H9 (cell line): ENCODE measurements at regions not wholly inside any gene's neighbourhood (a gene's known extent, or its start where the extent isn't known, plus 50 kb on each side); places are given as distances from the start of the nearest gene placed in this dataset.
A peak's percentile ranks its signal among the peaks of the same experiment; 100 is the strongest.

ENCODE experiments used
- DNase-seq: peaks from one replicate; pipeline ENCODE4 v3.0.0-alpha.2; 2017
- H2AFZ ChIP-seq: one replicate; pipeline ENCODE4 v1.6.1; 2013; ENCODE audit warnings: mild to moderate bottlenecking, low read length, control low read depth, moderate library complexity
- H2AK5ac ChIP-seq: 2 replicates; pipeline ENCODE4 v1.6.1; 2013; ENCODE audit warnings: low read length, control low read depth, mixed read lengths; ENCODE audit not compliant: insufficient read length
- H2BK120ac ChIP-seq: one replicate; pipeline ENCODE4 v1.6.1; 2013; ENCODE audit warnings: low read depth, mild to moderate bottlenecking, low read length, control low read depth, inconsistent platforms; ENCODE audit not compliant: poor library complexity, severe bottlenecking
- H2BK12ac ChIP-seq: 2 replicates; pipeline ENCODE4 v1.6.1; 2013; ENCODE audit warnings: low read length, control low read depth, mixed read lengths, low read depth; ENCODE audit not compliant: insufficient read length
- H2BK15ac ChIP-seq: 2 replicates; pipeline ENCODE4 v1.6.1; 2013; ENCODE audit warnings: low read depth, low read length, control low read depth
- H2BK20ac ChIP-seq: one replicate; pipeline ENCODE4 v1.6.1; 2013; ENCODE audit warnings: low read depth, mild to moderate bottlenecking, low read length, control low read depth, inconsistent platforms; ENCODE audit not compliant: poor library complexity, severe bottlenecking
- H2BK5ac ChIP-seq: 2 replicates; pipeline ENCODE4 v1.6.1; 2013; ENCODE audit warnings: low read length, control low read depth, mixed read lengths; ENCODE audit not compliant: insufficient read length
- H3K14ac ChIP-seq: 2 replicates; pipeline ENCODE4 v1.6.1; 2013; ENCODE audit warnings: low read length, control low read depth; ENCODE audit not compliant: insufficient read depth
- H3K18ac ChIP-seq: 2 replicates; pipeline ENCODE4 v1.6.1; 2013; ENCODE audit warnings: low read depth, mild to moderate bottlenecking, mixed read lengths, low read length, control low read depth; ENCODE audit not compliant: insufficient read length
- H3K23ac ChIP-seq: 2 replicates; pipeline ENCODE4 v1.6.1; 2013; ENCODE audit warnings: low read length, control low read depth, mixed read lengths, low read depth; ENCODE audit not compliant: insufficient read length
- H3K23me2 ChIP-seq: 2 replicates; pipeline ENCODE4 v1.6.1; 2013; ENCODE audit warnings: low read depth, mild to moderate bottlenecking, mixed read lengths, low read length, control low read depth; ENCODE audit not compliant: insufficient read length, poor library complexity, severe bottlenecking
- H3K27ac ChIP-seq: 2 replicates; pipeline ENCODE4 v1.5.1; 2013; ENCODE audit warnings: low read length, control low read depth, mixed read lengths, low read depth; ENCODE audit not compliant: insufficient read length
- H3K27me3 ChIP-seq: 2 replicates; pipeline ENCODE4 v1.6.1; 2013; ENCODE audit warnings: low read length, control low read depth, inconsistent platforms; ENCODE audit not compliant: insufficient read depth
- H3K4ac ChIP-seq: 2 replicates; pipeline ENCODE4 v1.6.1; 2013; ENCODE audit warnings: low read depth, mild to moderate bottlenecking, control low read depth, inconsistent platforms, low read length, moderate library complexity
- H3K4me1 ChIP-seq: 2 replicates; pipeline ENCODE4 v1.6.1; 2013; ENCODE audit warnings: low read length, control low read depth, inconsistent platforms; ENCODE audit not compliant: insufficient read depth
- H3K4me2 ChIP-seq: 2 replicates; pipeline ENCODE4 v1.6.1; 2013; ENCODE audit warnings: low read length, control low read depth, mixed read lengths; ENCODE audit not compliant: insufficient read length, insufficient read depth
- H3K56ac ChIP-seq: 2 replicates; pipeline ENCODE4 v1.6.1; 2013; ENCODE audit warnings: low read depth, mild to moderate bottlenecking, mixed read lengths, low read length, control low read depth; ENCODE audit not compliant: insufficient read length
- H3K79me1 ChIP-seq: 2 replicates; pipeline ENCODE4 v1.6.1; 2013; ENCODE audit warnings: low read depth, mild to moderate bottlenecking, moderate library complexity, low read length, control low read depth, inconsistent platforms; ENCODE audit not compliant: insufficient read depth, poor library complexity, severe bottlenecking
- H3K79me2 ChIP-seq: 2 replicates; pipeline ENCODE4 v1.6.1; 2013; ENCODE audit warnings: low read length, control low read depth, inconsistent platforms; ENCODE audit not compliant: insufficient read depth
- H3K9ac ChIP-seq: 2 replicates; pipeline ENCODE4 v1.6.1; 2013; ENCODE audit warnings: low read length, control low read depth, mixed read lengths; ENCODE audit not compliant: insufficient read length; ENCODE audit errors: extremely low read depth
- H3K9me3 ChIP-seq: one replicate; pipeline ENCODE4 v1.6.1; 2013; ENCODE audit warnings: low read depth, low read length, inconsistent platforms; ENCODE audit not compliant: control insufficient read depth
- H3T11ph ChIP-seq: one replicate; pipeline ENCODE4 v1.6.1; 2013; ENCODE audit warnings: mild to moderate bottlenecking, low read length, control low read depth, inconsistent platforms
- H4K20me1 ChIP-seq: one replicate; pipeline ENCODE4 v1.6.1; 2013; ENCODE audit not compliant: control insufficient read depth, insufficient read length, insufficient read depth
- H4K5ac ChIP-seq: 2 replicates; pipeline ENCODE4 v1.6.1; 2013; ENCODE audit warnings: low read depth, mild to moderate bottlenecking, mixed read lengths, low read length, control low read depth; ENCODE audit not compliant: insufficient read length
- H4K8ac ChIP-seq: replicated peaks from 2 replicates; pipeline ENCODE4 v1.6.1; 2013; ENCODE audit warnings: low read length, control low read depth, mixed read lengths, low read depth; ENCODE audit not compliant: insufficient read length
- H4K91ac ChIP-seq: 2 replicates; pipeline ENCODE4 v1.6.1; 2013; ENCODE audit warnings: low read depth, mild to moderate bottlenecking, moderate library complexity, mixed read lengths, low read length, control low read depth; ENCODE audit not compliant: insufficient read length
- H3K27ac Mint-ChIP-seq, 3 experiments: 2 replicates in 2 of 3; 3 replicates in 1 of 3; pipeline ENCODE4 v1.8.0; 2020 to 2021; ENCODE audit warnings: mixed read lengths in 3 of 3, mild to moderate bottlenecking in 1 of 3, moderate library complexity in 1 of 3
- H3K27me3 Mint-ChIP-seq: 2 replicates; pipeline ENCODE4 v1.8.0; 2021; ENCODE audit warnings: low read depth, mild to moderate bottlenecking, moderate library complexity, mixed read lengths
- H3K36me3 Mint-ChIP-seq, 3 experiments: 2 replicates in 2 of 3; 3 replicates in 1 of 3; pipeline ENCODE4 v1.8.0; 2020 to 2021; ENCODE audit warnings: low read depth in 3 of 3, mixed read lengths in 3 of 3; ENCODE audit not compliant: insufficient read depth in 1 of 3
- H3K4me1 Mint-ChIP-seq, 2 experiments: 2 replicates each; pipeline ENCODE4 v1.8.0; 2020; ENCODE audit warnings: mixed read lengths in 2 of 2
- H3K4me3 Mint-ChIP-seq, 2 experiments: 2 replicates in 1 of 2; 3 replicates in 1 of 2; pipeline ENCODE4 v1.8.0; 2020 to 2021; ENCODE audit warnings: mild to moderate bottlenecking in 2 of 2, mixed read lengths in 2 of 2, moderate library complexity in 1 of 2
- H3K9me3 Mint-ChIP-seq, 2 experiments: 2 replicates in 1 of 2; 3 replicates in 1 of 2; pipeline ENCODE4 v1.8.0; 2020; ENCODE audit warnings: mild to moderate bottlenecking in 2 of 2, mixed read lengths in 2 of 2, moderate library complexity in 1 of 2
- TF ChIP-seq, protein P1 (sequence below): fragments of 200-600 bp; sonication (generic); conservative IDR thresholded peaks from 3 replicates; pipeline ENCODE4 v1.8.0; 2021; ENCODE audit warnings: antibody characterized with exemption, mild to moderate bottlenecking

DNA sequence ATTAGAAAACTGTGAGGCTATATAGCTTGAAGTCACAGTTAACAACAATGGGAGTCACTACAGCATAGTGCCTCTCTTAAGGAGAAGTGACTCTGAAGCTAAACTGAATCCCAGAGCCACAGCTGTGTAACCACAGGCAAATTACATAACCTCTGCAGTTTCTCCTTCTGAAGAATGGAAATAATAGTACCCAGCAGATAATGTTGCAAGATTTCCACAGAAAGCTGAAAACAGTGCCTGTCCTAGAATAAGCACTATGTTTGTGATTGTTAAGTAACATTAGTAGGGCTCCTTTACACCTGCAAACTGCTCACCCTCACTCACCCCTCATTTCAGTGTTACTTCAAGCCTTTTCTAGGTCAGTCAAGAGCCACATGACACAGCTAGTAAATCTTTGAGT, 886.7 kb downstream of the PLA2G4A start:
- Histone ChIP-seq H4K91ac (no peak overlapping the region), H4K5ac (no peak overlapping the region), H3K4me2 (no peak overlapping the region), H2BK5ac (no peak overlapping the region), H3K23me2 (no peaks in the 10 kb centered on the region), H2BK120ac (no peak overlapping the region), H3T11ph (no peak overlapping the region), H3K4ac (no peak overlapping the region), H3K14ac (no peak overlapping the region), H3K9me3 (no peaks in the 10 kb centered on the region), H3K79me1 (no peaks in the 10 kb centered on the region), H3K4me1 (no peaks in the 10 kb centered on the region), H3K27ac (no peak overlapping the region), H3K23ac (no peak overlapping the region), H2BK20ac (no peak overlapping the region), H2BK12ac (no peak overlapping the region), H3K18ac (no peak overlapping the region), H2AK5ac (no peak overlapping the region), H2AFZ (no peak overlapping the region), H4K20me1 (no peaks in the 10 kb centered on the region), H4K8ac (no peak overlapping the region), H3K79me2 (no peaks in the 10 kb centered on the region), H3K56ac (no peak overlapping the region), H2BK15ac (no peak overlapping the region), H3K27me3 (no peaks in the 10 kb centered on the region), H3K9ac (no peak overlapping the region)
- H3K4me3 Mint-ChIP-seq: no peak overlapping the region
- H3K4me1 Mint-ChIP-seq: no peaks in the 10 kb centered on the region
- no peaks in the 10 kb centered on the region for H3K27me3 Mint-ChIP-seq
- no peak for DNase-seq
- TF ChIP-seq, protein P1, sequence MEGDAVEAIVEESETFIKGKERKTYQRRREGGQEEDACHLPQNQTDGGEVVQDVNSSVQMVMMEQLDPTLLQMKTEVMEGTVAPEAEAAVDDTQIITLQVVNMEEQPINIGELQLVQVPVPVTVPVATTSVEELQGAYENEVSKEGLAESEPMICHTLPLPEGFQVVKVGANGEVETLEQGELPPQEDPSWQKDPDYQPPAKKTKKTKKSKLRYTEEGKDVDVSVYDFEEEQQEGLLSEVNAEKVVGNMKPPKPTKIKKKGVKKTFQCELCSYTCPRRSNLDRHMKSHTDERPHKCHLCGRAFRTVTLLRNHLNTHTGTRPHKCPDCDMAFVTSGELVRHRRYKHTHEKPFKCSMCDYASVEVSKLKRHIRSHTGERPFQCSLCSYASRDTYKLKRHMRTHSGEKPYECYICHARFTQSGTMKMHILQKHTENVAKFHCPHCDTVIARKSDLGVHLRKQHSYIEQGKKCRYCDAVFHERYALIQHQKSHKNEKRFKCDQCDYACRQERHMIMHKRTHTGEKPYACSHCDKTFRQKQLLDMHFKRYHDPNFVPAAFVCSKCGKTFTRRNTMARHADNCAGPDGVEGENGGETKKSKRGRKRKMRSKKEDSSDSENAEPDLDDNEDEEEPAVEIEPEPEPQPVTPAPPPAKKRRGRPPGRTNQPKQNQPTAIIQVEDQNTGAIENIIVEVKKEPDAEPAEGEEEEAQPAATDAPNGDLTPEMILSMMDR: no peak
- H3K9me3 Mint-ChIP-seq: no peaks in the 10 kb centered on the region
- no peaks in the 10 kb centered on the region for H3K36me3 Mint-ChIP-seq
- peak overlapping the region in 1 of 3 experiments; percentile 59; a peak in 1 of 7 replicates for H3K27ac Mint-ChIP-seq
